ENCODE measurements at regions not wholly inside any gene's neighbourhood (a gene's known extent, or its start where the extent isn't known, plus 50 kb on each side); places are given as distances from the start of the nearest gene placed in this dataset.
"Not testable (repeated sequence)": the region's sequence is repeated elsewhere in the genome, so short reads cannot be mapped to it uniquely, and the experiment has no call there.

GRCh38 chr2:237000481-237000880 is 85.2 kb upstream of the COPS8 start:
- no peaks in the 10 kb centered on the region for H3K36me3 ChIP-seq (replicated peaks in 1 of 2; ENCODE audit: insufficient read depth in 1 of 2, low read depth in 2 of 2)
- H3K4me3 ChIP-seq, result no peak overlapping the region
- H3K4me1 ChIP-seq, result peaks cover 45% of the 10 kb centered on the region
- H3K9me3 ChIP-seq, result no peaks in the 10 kb centered on the region
- TF ChIP-seq POLR2A (IDR thresholded peaks at IDR 0.05) (no peak), CTCF (IDR thresholded peaks at IDR 0.05) (no peak)
- no peak for DNase-seq
- no peak overlapping the region for H3K27ac ChIP-seq
- intact Hi-C loops (cut with DNase I), result no loop called here
- 90 to 96% methylated on average over 3 of the region's 3 CpGs for WGBS, 2 donors
- ATAC-seq, result no peak
- no peaks in the 10 kb centered on the region for H3K27me3 ChIP-seq

GRCh38 chr2:237005341-237005740 is 80.3 kb upstream of the COPS8 start:
- H3K4me3 ChIP-seq; H3K36me3 ChIP-seq (replicated peaks in 1 of 2; ENCODE audit: insufficient read depth in 1 of 2, low read depth in 2 of 2); H3K4me1 ChIP-seq; ATAC-seq; DNase-seq; H3K9me3 ChIP-seq; H3K27ac ChIP-seq; H3K27me3 ChIP-seq; intact Hi-C loops (cut with DNase I): not testable (repeated sequence)
- 93 to 95% methylated on average over 17 of the region's 17 CpGs for WGBS, 2 donors

GRCh38 chr2:237011206-237011795 is 74.4 kb upstream of the COPS8 start:
- WGBS, 2 donors, result 44 to 58% methylated on average over 5 of the region's 5 CpGs
- DNase-seq, result no peak
- intact Hi-C loops (cut with DNase I), result no loop called here

GRCh38 chr2:237012004-237012403 is 73.7 kb upstream of the COPS8 start:
- peak overlapping the region in 2 of 4 donors; percentile 31 to 35 for H3K27ac ChIP-seq
- no peaks in the 10 kb centered on the region for H3K27me3 ChIP-seq
- no peak overlapping the region for H3K4me3 ChIP-seq
- 33 to 46% methylated on average over 9 of the region's 9 CpGs for WGBS, 2 donors
- H3K4me1 ChIP-seq, result peaks cover 22% of the 10 kb centered on the region
- H3K36me3 ChIP-seq (replicated peaks in 1 of 2; ENCODE audit: insufficient read depth in 1 of 2, low read depth in 2 of 2), result no peaks in the 10 kb centered on the region
- TF ChIP-seq CTCF (IDR thresholded peaks at IDR 0.05) (no peak), POLR2A (IDR thresholded peaks at IDR 0.05) (no peak)
- ATAC-seq (no peak), DNase-seq (no peak)
- H3K9me3 ChIP-seq, result no peaks in the 10 kb centered on the region
- intact Hi-C loops (cut with DNase I), result no loop called here

More at GRCh38 chr2:237011206-237011795, 74.4 kb upstream of the COPS8 start:
- Histone ChIP-seq H3K27ac (peak overlapping the region in 1 of 4 donors; percentile 6), H3K4me3 (no peak overlapping the region), H3K9me3 (no peaks in the 10 kb centered on the region), H3K4me1 (peaks cover 22% of the 10 kb centered on the region), H3K36me3 (replicated peaks in 1 of 2; ENCODE audit: insufficient read depth in 1 of 2, low read depth in 2 of 2) (no peaks in the 10 kb centered on the region), H3K27me3 (no peaks in the 10 kb centered on the region)
- ATAC-seq, result no peak
- TF ChIP-seq CTCF (IDR thresholded peaks at IDR 0.05) (no peak), POLR2A (IDR thresholded peaks at IDR 0.05) (no peak)

- no peak for TF ChIP-seq POLR2A (IDR thresholded peaks at IDR 0.05)
- TF ChIP-seq CTCF (IDR thresholded peaks at IDR 0.05), result no peak
- peaks cover 22% of the 10 kb centered on the region for H3K4me1 ChIP-seq
- H3K4me3 ChIP-seq, result no peak overlapping the region
- peak overlapping the region in 2 of 4 donors; percentile 31 to 35 for H3K27ac ChIP-seq
- DNase-seq (peak in 2 of 4 donors; percentile 25 to 26), ATAC-seq (peak; percentile 64)
- H3K36me3 ChIP-seq (replicated peaks in 1 of 2; ENCODE audit: insufficient read depth in 1 of 2, low read depth in 2 of 2), result no peaks in the 10 kb centered on the region
- WGBS, 2 donors, result 23 to 37% methylated on average over 16 of the region's 16 CpGs
- intact Hi-C loops (cut with DNase I), result no loop called here
- no peaks in the 10 kb centered on the region for H3K9me3 ChIP-seq
- H3K27me3 ChIP-seq, result no peaks in the 10 kb centered on the region
Measured at GRCh38 chr2:237012577-237013267, 73.0 kb upstream of the COPS8 start.

Measured in body of pancreas (tissue), 4 donors.